ENCODE measurements at regions not wholly inside any gene's neighbourhood (a gene's known extent, or its start where the extent isn't known, plus 50 kb on each side); places are given as distances from the start of the nearest gene placed in this dataset.

DNA sequence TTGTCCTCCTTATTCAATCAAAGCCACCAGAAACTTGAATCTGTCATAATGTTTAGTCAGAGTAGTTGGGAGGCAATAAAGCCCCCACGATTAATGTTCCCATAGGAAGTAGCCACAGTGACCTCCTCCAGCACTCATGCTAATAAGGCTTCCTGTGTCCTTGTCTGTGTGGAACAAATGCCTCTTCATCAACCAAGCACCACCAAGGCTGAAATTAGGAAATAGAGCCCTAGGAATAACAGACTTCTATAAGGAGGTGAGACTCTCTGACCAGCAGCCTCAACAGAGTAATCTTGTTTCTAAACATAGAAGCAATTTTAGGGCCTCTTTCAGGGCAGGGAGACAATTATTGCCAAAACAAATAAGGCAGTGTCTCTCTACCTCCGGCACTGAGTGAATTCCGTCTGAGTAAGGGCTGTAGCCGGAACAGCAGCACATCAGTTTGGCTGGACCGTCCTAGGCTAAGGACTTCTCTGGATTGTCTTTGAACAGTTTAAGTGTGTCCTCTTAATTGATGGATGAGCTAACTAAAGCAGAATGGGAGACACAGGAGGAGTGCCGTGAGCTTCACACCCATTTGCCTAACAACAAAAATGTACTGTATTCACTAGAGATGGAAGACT lies 329.2 kb upstream of the HAND2 start:
- TF ChIP-seq, protein P1, sequence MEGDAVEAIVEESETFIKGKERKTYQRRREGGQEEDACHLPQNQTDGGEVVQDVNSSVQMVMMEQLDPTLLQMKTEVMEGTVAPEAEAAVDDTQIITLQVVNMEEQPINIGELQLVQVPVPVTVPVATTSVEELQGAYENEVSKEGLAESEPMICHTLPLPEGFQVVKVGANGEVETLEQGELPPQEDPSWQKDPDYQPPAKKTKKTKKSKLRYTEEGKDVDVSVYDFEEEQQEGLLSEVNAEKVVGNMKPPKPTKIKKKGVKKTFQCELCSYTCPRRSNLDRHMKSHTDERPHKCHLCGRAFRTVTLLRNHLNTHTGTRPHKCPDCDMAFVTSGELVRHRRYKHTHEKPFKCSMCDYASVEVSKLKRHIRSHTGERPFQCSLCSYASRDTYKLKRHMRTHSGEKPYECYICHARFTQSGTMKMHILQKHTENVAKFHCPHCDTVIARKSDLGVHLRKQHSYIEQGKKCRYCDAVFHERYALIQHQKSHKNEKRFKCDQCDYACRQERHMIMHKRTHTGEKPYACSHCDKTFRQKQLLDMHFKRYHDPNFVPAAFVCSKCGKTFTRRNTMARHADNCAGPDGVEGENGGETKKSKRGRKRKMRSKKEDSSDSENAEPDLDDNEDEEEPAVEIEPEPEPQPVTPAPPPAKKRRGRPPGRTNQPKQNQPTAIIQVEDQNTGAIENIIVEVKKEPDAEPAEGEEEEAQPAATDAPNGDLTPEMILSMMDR (IDR thresholded peaks at IDR 0.05 in 2 of 3, conservative IDR thresholded peaks at IDR 0.05 in 1 of 3; ENCODE audit: borderline replicate concordance in 1 of 3, insufficient read depth in 1 of 3, low read depth in 2 of 3, low read length in 2 of 3): no peak
- TF ChIP-seq EZH2 (IDR thresholded peaks at IDR 0.05) (no peak), YY1 (IDR thresholded peaks at IDR 0.05; ENCODE audit: extremely low read depth, insufficient replicate concordance, low read depth, low read length) (no peak), POLR2AphosphoS5 (IDR thresholded peaks at IDR 0.05; ENCODE audit: low read depth, low read length) (no peak), POLR2A (IDR thresholded peaks at IDR 0.05; ENCODE audit: borderline replicate concordance, extremely low read depth, insufficient read depth, insufficient read length) (no peak), RAD21 (IDR thresholded peaks at IDR 0.05; ENCODE audit: low read depth) (no peak)
- TF ChIP-seq, protein P2, sequence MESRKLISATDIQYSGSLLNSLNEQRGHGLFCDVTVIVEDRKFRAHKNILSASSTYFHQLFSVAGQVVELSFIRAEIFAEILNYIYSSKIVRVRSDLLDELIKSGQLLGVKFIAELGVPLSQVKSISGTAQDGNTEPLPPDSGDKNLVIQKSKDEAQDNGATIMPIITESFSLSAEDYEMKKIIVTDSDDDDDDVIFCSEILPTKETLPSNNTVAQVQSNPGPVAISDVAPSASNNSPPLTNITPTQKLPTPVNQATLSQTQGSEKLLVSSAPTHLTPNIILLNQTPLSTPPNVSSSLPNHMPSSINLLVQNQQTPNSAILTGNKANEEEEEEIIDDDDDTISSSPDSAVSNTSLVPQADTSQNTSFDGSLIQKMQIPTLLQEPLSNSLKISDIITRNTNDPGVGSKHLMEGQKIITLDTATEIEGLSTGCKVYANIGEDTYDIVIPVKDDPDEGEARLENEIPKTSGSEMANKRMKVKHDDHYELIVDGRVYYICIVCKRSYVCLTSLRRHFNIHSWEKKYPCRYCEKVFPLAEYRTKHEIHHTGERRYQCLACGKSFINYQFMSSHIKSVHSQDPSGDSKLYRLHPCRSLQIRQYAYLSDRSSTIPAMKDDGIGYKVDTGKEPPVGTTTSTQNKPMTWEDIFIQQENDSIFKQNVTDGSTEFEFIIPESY (IDR thresholded peaks at IDR 0.05; ENCODE audit: extremely low read depth, insufficient replicate concordance, low read length): no peak
